CD4-positive, alpha-beta memory T cell (primary cell): ENCODE measurements at regions not wholly inside any gene's neighbourhood (a gene's known extent, or its start where the extent isn't known, plus 50 kb on each side); places are given as distances from the start of the nearest gene placed in this dataset.

Experiments used
- CTCF ChIA-PET: fragments of 350-600 bp; sonication (Branson Sonifier 250); formaldehyde crosslinking; loops from one replicate; lab custom pipeline; 2021; ENCODE audit warnings: inconsistent platforms; ENCODE audit not compliant: partially characterized antibody; lab: Charles Lee
- POLR2A ChIA-PET: fragments of 350-600 bp; sonication (Branson Sonifier 250); formaldehyde crosslinking; loops from one replicate; lab custom pipeline; 2021; ENCODE audit not compliant: partially characterized antibody; lab: Charles Lee
- DNase-seq, 5 donors: peaks; one replicate each; pipeline versions ENCODE4 v3.0.0 to v3.0.0-alpha.2; 2020 to 2022; ENCODE audit warnings: mixed read lengths in 1 of 5
- H3K27ac ChIP-seq: one replicate; pipeline ENCODE4 v1.7.0; 2013; ENCODE audit warnings: low read depth, low read length
- H3K27me3 ChIP-seq: 2 replicates; pipeline ENCODE4 v1.7.0; 2013; ENCODE audit warnings: mild to moderate bottlenecking, low read length, moderate library complexity; ENCODE audit not compliant: insufficient read depth
- H3K36me3 ChIP-seq: 2 replicates; pipeline ENCODE4 v1.7.0; 2013; ENCODE audit warnings: mild to moderate bottlenecking, low read length, moderate library complexity; ENCODE audit not compliant: insufficient read depth
- H3K4me1 ChIP-seq: 2 replicates; pipeline ENCODE4 v1.7.0; 2013; ENCODE audit warnings: mild to moderate bottlenecking, low read length, moderate library complexity; ENCODE audit not compliant: insufficient read depth
- H3K4me3 ChIP-seq, 2 donors: one replicate each; pipeline ENCODE4 v1.7.0; 2013; ENCODE audit warnings: low read length in 2 of 2, mild to moderate bottlenecking in 1 of 2
- H3K9me3 ChIP-seq, 2 donors: one replicate each; pipeline ENCODE4 v1.7.0; 2013; ENCODE audit warnings: low read length in 2 of 2, control low read depth in 1 of 2; ENCODE audit not compliant: control insufficient read depth in 1 of 2
- H3K27ac Mint-ChIP-seq, 7 donors: one replicate each; pipeline ENCODE4 v1.8.0; 2020 to 2021; ENCODE audit warnings: mixed read lengths in 7 of 7, mild to moderate bottlenecking in 6 of 7, inconsistent platforms in 3 of 7, moderate library complexity in 3 of 7
- H3K27me3 Mint-ChIP-seq, 2 donors: one replicate each; pipeline ENCODE4 v1.8.0; 2020 to 2021; ENCODE audit warnings: mixed read lengths in 2 of 2
- H3K36me3 Mint-ChIP-seq, 2 donors: one replicate each; pipeline ENCODE4 v1.8.0; 2020 to 2021; ENCODE audit warnings: mixed read lengths in 2 of 2, inconsistent platforms in 1 of 2, mild to moderate bottlenecking in 1 of 2
- H3K4me1 Mint-ChIP-seq, 4 donors: one replicate each; pipeline ENCODE4 v1.8.0; 2020 to 2021; ENCODE audit warnings: mixed read lengths in 4 of 4, mild to moderate bottlenecking in 1 of 4
- H3K4me3 Mint-ChIP-seq, 8 donors: one replicate each; pipeline ENCODE4 v1.8.0; 2020 to 2021; ENCODE audit warnings: mixed read lengths in 8 of 8, mild to moderate bottlenecking in 7 of 8, moderate library complexity in 6 of 8, inconsistent platforms in 3 of 8
- H3K9me3 Mint-ChIP-seq, 8 donors: one replicate each; pipeline ENCODE4 v1.8.0; 2020 to 2021; ENCODE audit warnings: mixed read lengths in 8 of 8, mild to moderate bottlenecking in 5 of 8, inconsistent platforms in 3 of 8, moderate library complexity in 1 of 8
- intact Hi-C: fragments of 100-400 bp; cut with micrococcal nuclease; formaldehyde crosslinking; loops from one replicate; pipeline ENCODE4 v1.15.1; 2023

GRCh38 chr11:15590132-15590531 is 475.4 kb downstream of the INSC start:
- no peak overlapping the region for H3K27ac Mint-ChIP-seq
- no peaks in the 10 kb centered on the region for H3K4me1 Mint-ChIP-seq

GRCh38 chr11:15591112-15591537 is 476.4 kb downstream of the INSC start:
- no peak overlapping the region for H3K27ac ChIP-seq
- H3K27me3 ChIP-seq, result no peaks in the 10 kb centered on the region
- Mint-ChIP-seq H3K27me3 (no peaks in the 10 kb centered on the region), H3K4me3 (no peak overlapping the region), H3K36me3 (no peaks in the 10 kb centered on the region), H3K4me1 (no peaks in the 10 kb centered on the region), H3K9me3 (no peaks in the 10 kb centered on the region), H3K27ac (no peak overlapping the region)
- H3K4me3 ChIP-seq, result no peak overlapping the region
- no peaks in the 10 kb centered on the region for H3K9me3 ChIP-seq
- ChIA-PET POLR2A (no interaction called here), CTCF (no interaction called here)
- H3K4me1 ChIP-seq, result no peaks in the 10 kb centered on the region
- no peaks in the 10 kb centered on the region for H3K36me3 ChIP-seq
- intact Hi-C loops, result no loop called here
- no peak for DNase-seq

More at GRCh38 chr11:15590132-15590531, 475.4 kb downstream of the INSC start:
- Histone ChIP-seq H3K4me3 (no peak overlapping the region), H3K9me3 (no peaks in the 10 kb centered on the region), H3K36me3 (no peaks in the 10 kb centered on the region), H3K27ac (no peak overlapping the region), H3K4me1 (no peaks in the 10 kb centered on the region), H3K27me3 (no peaks in the 10 kb centered on the region)
- intact Hi-C loops, result no loop called here
- CTCF ChIA-PET, result no interaction called here
- no peaks in the 10 kb centered on the region for H3K27me3 Mint-ChIP-seq
- no peaks in the 10 kb centered on the region for H3K36me3 Mint-ChIP-seq
- H3K9me3 Mint-ChIP-seq, result peaks cover 0 to 4% (median 0%) of the 10 kb centered on the region in 8 donors
- DNase-seq, result no peak
- POLR2A ChIA-PET, result no interaction called here
- no peak overlapping the region for H3K4me3 Mint-ChIP-seq

- H3K27ac Mint-ChIP-seq, result no peak overlapping the region
- no peak overlapping the region for H3K4me3 Mint-ChIP-seq
- H3K4me1 ChIP-seq, result no peaks in the 10 kb centered on the region
- intact Hi-C loops, result no loop called here
- H3K27me3 ChIP-seq, result no peaks in the 10 kb centered on the region
- peaks cover 0 to 2% (median 0%) of the 10 kb centered on the region in 8 donors for H3K9me3 Mint-ChIP-seq
- H3K27me3 Mint-ChIP-seq, result peaks cover 0 to 1% of the 10 kb centered on the region in 2 donors
- no peaks in the 10 kb centered on the region for H3K36me3 ChIP-seq
- ChIA-PET POLR2A (no interaction called here), CTCF (no interaction called here)
- H3K36me3 Mint-ChIP-seq, result no peaks in the 10 kb centered on the region
- no peaks in the 10 kb centered on the region for H3K9me3 ChIP-seq
- H3K4me3 ChIP-seq, result no peak overlapping the region
- H3K27ac ChIP-seq, result no peak overlapping the region
- no peak for DNase-seq
- no peaks in the 10 kb centered on the region for H3K4me1 Mint-ChIP-seq
These were observed 479.9 kb downstream of the INSC start for GRCh38 chr11:15594607-15595006.

- Histone ChIP-seq H3K27me3 (no peaks in the 10 kb centered on the region), H3K36me3 (no peaks in the 10 kb centered on the region), H3K27ac (no peak overlapping the region), H3K4me1 (no peaks in the 10 kb centered on the region), H3K9me3 (no peaks in the 10 kb centered on the region), H3K4me3 (no peak overlapping the region)
- ChIA-PET POLR2A (no interaction called here), CTCF (no interaction called here)
- H3K36me3 Mint-ChIP-seq, result no peaks in the 10 kb centered on the region
- peaks cover 0 to 1% of the 10 kb centered on the region in 2 donors for H3K27me3 Mint-ChIP-seq
- no peaks in the 10 kb centered on the region for H3K4me1 Mint-ChIP-seq
- no peak for DNase-seq
- no peak overlapping the region for H3K27ac Mint-ChIP-seq
- H3K9me3 Mint-ChIP-seq, result peaks cover 0 to 4% (median 0%) of the 10 kb centered on the region in 8 donors
- intact Hi-C loops, result no loop called here
- no peak overlapping the region for H3K4me3 Mint-ChIP-seq
These were observed 484.7 kb downstream of the INSC start for GRCh38 chr11:15599376-15599775.

- Histone ChIP-seq H3K36me3 (no peaks in the 10 kb centered on the region), H3K4me3 (no peak overlapping the region), H3K27ac (no peak overlapping the region), H3K9me3 (no peaks in the 10 kb centered on the region), H3K27me3 (no peaks in the 10 kb centered on the region), H3K4me1 (no peaks in the 10 kb centered on the region)
- intact Hi-C loops, result no loop called here
- H3K9me3 Mint-ChIP-seq, result peaks cover 0 to 4% (median 0%) of the 10 kb centered on the region in 8 donors
- DNase-seq, result no peak
- H3K27ac Mint-ChIP-seq, result no peak overlapping the region
- H3K36me3 Mint-ChIP-seq, result no peaks in the 10 kb centered on the region
- H3K4me3 Mint-ChIP-seq, result no peak overlapping the region
- H3K4me1 Mint-ChIP-seq, result no peaks in the 10 kb centered on the region
- CTCF ChIA-PET, result no interaction called here
- H3K27me3 Mint-ChIP-seq, result peaks cover 0 to 4% of the 10 kb centered on the region in 2 donors
- POLR2A ChIA-PET, result no interaction called here
These were observed 487.3 kb downstream of the INSC start for GRCh38 chr11:15602047-15602446.

- Histone ChIP-seq H3K9me3 (no peaks in the 10 kb centered on the region), H3K27ac (no peak overlapping the region), H3K4me3 (no peak overlapping the region), H3K4me1 (no peaks in the 10 kb centered on the region), H3K27me3 (no peaks in the 10 kb centered on the region), H3K36me3 (no peaks in the 10 kb centered on the region)
- Mint-ChIP-seq H3K4me3 (no peak overlapping the region), H3K9me3 (peaks cover 0 to 4% (median 0%) of the 10 kb centered on the region in 8 donors), H3K27ac (no peak overlapping the region), H3K4me1 (no peaks in the 10 kb centered on the region), H3K36me3 (no peaks in the 10 kb centered on the region), H3K27me3 (peaks cover 0 to 4% of the 10 kb centered on the region in 2 donors)
- intact Hi-C loops, result no loop called here
- ChIA-PET CTCF (no interaction called here), POLR2A (no interaction called here)
- no peak for DNase-seq
These were observed 488.3 kb downstream of the INSC start for GRCh38 chr11:15602785-15603567.

- Mint-ChIP-seq H3K9me3 (peaks cover 0 to 2% (median 0%) of the 10 kb centered on the region in 8 donors), H3K36me3 (no peaks in the 10 kb centered on the region), H3K4me3 (no peak overlapping the region), H3K27me3 (peaks cover 0 to 3% of the 10 kb centered on the region in 2 donors), H3K4me1 (no peaks in the 10 kb centered on the region), H3K27ac (no peak overlapping the region)
- ChIA-PET CTCF (no interaction called here), POLR2A (no interaction called here)
- Histone ChIP-seq H3K27ac (no peak overlapping the region), H3K27me3 (no peaks in the 10 kb centered on the region), H3K9me3 (no peaks in the 10 kb centered on the region), H3K36me3 (no peaks in the 10 kb centered on the region), H3K4me3 (no peak overlapping the region), H3K4me1 (no peaks in the 10 kb centered on the region)
- intact Hi-C loops, result no loop called here
- no peak for DNase-seq
These were observed 490.4 kb downstream of the INSC start for GRCh38 chr11:15605094-15605493.
